ENCODE measurements at regions not wholly inside any gene's neighbourhood (a gene's known extent, or its start where the extent isn't known, plus 50 kb on each side); places are given as distances from the start of the nearest gene placed in this dataset.

DNA sequence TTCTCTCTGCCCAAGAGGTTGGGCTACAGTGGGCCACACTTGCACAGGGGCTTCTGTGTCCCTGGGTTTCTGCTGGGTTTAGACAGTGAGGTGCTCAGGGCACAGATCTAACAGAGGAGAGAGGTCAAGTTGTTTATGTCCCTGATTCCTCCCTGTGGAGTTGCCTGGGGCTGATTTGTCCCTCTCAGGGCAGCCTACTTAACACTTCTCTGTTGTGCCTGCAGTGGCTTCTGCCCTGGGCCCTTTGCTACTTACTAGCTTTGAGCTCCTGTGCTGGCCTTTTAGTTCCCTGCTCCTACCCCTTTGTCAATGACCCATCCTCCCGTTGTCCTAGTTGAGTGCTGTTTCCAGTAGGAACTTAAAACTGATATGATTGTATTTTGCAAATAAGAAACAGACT lies 114.0 kb upstream of the RGMA start:
- POLR2A ChIA-PET, result no interaction called here
- Histone ChIP-seq H4K20me1 (ENCODE audit: insufficient read depth) (no peaks in the 10 kb centered on the region), H3K27ac (ENCODE audit: low read depth in 2 of 2, low read length in 1 of 2) (no peak overlapping the region), H3K9ac (no peak overlapping the region), H3K4me2 (no peak overlapping the region), H3K4me1 (ENCODE audit: control insufficient read depth in 1 of 2, insufficient read depth in 2 of 2, low read depth in 1 of 2, low read length in 1 of 2) (no peaks in the 10 kb centered on the region; a peak in 1 of 4 replicates), H2AFZ (ENCODE audit: low read depth) (no peak overlapping the region), H3K9me3 (no peaks in the 10 kb centered on the region), H3F3A (replicated peaks; ENCODE audit: insufficient read depth) (no peaks in the 10 kb centered on the region), H3K4me3 (ENCODE audit: low read depth in 2 of 2, low read length in 1 of 2) (no peak overlapping the region), H3K9me2 (no peaks in the 10 kb centered on the region), H3K79me2 (ENCODE audit: insufficient read depth) (no peaks in the 10 kb centered on the region), H3K27me3 (ENCODE audit: insufficient read depth) (no peaks in the 10 kb centered on the region), H3K36me3 (replicated peaks in 1 of 2; ENCODE audit: control insufficient read depth in 1 of 2, insufficient read depth in 2 of 2, low read length in 1 of 2) (no peaks in the 10 kb centered on the region)
- DNase-seq, result no peak
- no peak for TF ChIP-seq TEAD4 (IDR thresholded peaks at IDR 0.05; ENCODE audit: borderline replicate concordance, insufficient read depth)
- TF ChIP-seq MXI1 (IDR thresholded peaks at IDR 0.05; ENCODE audit: low read depth, low read length), result no peak
- no peak for TF ChIP-seq MEF2A (IDR thresholded peaks at IDR 0.05; ENCODE audit: borderline replicate concordance, low read depth)
- TF ChIP-seq TAF1 (IDR thresholded peaks at IDR 0.05; ENCODE audit: borderline replicate concordance, low read depth, low read length), result no peak
- no peak for TF ChIP-seq YY1 (IDR thresholded peaks at IDR 0.05; ENCODE audit: low read depth)
- TF ChIP-seq, protein P1, sequence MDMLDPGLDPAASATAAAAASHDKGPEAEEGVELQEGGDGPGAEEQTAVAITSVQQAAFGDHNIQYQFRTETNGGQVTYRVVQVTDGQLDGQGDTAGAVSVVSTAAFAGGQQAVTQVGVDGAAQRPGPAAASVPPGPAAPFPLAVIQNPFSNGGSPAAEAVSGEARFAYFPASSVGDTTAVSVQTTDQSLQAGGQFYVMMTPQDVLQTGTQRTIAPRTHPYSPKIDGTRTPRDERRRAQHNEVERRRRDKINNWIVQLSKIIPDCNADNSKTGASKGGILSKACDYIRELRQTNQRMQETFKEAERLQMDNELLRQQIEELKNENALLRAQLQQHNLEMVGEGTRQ (IDR thresholded peaks at IDR 0.05; ENCODE audit: borderline replicate concordance, low read depth, low read length), result no peak
- 22% methylated on average over 1 of the region's 1 CpG for WGBS (ENCODE audit: low lambda C conversion rate)
- CTCF ChIA-PET, result no interaction called here

DNA sequence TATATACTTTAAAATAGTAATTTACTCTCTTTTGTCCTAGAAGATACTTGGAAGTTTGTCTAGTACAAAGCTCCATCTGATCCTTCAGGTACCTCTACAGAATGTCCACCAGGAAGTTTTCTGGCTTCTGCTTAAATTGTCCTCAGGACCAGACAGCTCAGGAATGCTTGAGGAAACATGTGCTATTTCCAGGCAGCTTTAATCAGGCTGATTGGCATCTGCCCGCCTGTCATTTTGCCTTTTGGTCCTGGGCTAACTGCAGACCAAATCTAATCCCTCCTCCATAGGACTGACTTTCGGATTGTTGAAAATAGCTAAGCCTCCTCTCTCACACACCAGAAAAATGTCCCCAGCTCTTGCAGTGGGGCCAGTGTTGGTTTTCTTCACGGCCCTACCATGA lies 113.4 kb upstream of the RGMA start:
- ChIA-PET POLR2A (no interaction called here), CTCF (no interaction called here)
- H3K4me3 ChIP-seq (ENCODE audit: low read depth in 2 of 2, low read length in 1 of 2), result no peak overlapping the region
- H3K4me2 ChIP-seq, result no peak overlapping the region
- no peak for DNase-seq
- no peaks in the 10 kb centered on the region for H3K36me3 ChIP-seq (replicated peaks in 1 of 2; ENCODE audit: control insufficient read depth in 1 of 2, insufficient read depth in 2 of 2, low read length in 1 of 2)
- no peaks in the 10 kb centered on the region for H3F3A ChIP-seq (replicated peaks; ENCODE audit: insufficient read depth)
- no peak overlapping the region for H3K9ac ChIP-seq
- no peaks in the 10 kb centered on the region for H3K79me2 ChIP-seq (ENCODE audit: insufficient read depth)
- no peaks in the 10 kb centered on the region for H3K27me3 ChIP-seq (ENCODE audit: insufficient read depth)
- no peaks in the 10 kb centered on the region for H3K9me2 ChIP-seq
- WGBS (ENCODE audit: low lambda C conversion rate), result 24% methylated on average over 3 of the region's 3 CpGs
- no peaks in the 10 kb centered on the region; a peak in 1 of 4 replicates for H3K4me1 ChIP-seq (ENCODE audit: control insufficient read depth in 1 of 2, insufficient read depth in 2 of 2, low read depth in 1 of 2, low read length in 1 of 2)
- no peak overlapping the region for H3K27ac ChIP-seq (ENCODE audit: low read depth in 2 of 2, low read length in 1 of 2)
- no peaks in the 10 kb centered on the region for H4K20me1 ChIP-seq (ENCODE audit: insufficient read depth)
- H2AFZ ChIP-seq (ENCODE audit: low read depth), result no peak overlapping the region
- H3K9me3 ChIP-seq, result 0 out of 2 replicates have a peak, but pooled peaks cover 6% of the 10 kb centered on the region
- TF ChIP-seq, protein P2, sequence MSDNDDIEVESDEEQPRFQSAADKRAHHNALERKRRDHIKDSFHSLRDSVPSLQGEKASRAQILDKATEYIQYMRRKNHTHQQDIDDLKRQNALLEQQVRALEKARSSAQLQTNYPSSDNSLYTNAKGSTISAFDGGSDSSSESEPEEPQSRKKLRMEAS (IDR thresholded peaks at IDR 0.05; ENCODE audit: low read depth), result no peak
- TF ChIP-seq, protein P1 (IDR thresholded peaks at IDR 0.05; ENCODE audit: borderline replicate concordance, low read depth, low read length), result no peak
- TF ChIP-seq YY1 (IDR thresholded peaks at IDR 0.05; ENCODE audit: low read depth), result no peak
- TF ChIP-seq, protein P3, sequence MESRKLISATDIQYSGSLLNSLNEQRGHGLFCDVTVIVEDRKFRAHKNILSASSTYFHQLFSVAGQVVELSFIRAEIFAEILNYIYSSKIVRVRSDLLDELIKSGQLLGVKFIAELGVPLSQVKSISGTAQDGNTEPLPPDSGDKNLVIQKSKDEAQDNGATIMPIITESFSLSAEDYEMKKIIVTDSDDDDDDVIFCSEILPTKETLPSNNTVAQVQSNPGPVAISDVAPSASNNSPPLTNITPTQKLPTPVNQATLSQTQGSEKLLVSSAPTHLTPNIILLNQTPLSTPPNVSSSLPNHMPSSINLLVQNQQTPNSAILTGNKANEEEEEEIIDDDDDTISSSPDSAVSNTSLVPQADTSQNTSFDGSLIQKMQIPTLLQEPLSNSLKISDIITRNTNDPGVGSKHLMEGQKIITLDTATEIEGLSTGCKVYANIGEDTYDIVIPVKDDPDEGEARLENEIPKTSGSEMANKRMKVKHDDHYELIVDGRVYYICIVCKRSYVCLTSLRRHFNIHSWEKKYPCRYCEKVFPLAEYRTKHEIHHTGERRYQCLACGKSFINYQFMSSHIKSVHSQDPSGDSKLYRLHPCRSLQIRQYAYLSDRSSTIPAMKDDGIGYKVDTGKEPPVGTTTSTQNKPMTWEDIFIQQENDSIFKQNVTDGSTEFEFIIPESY (IDR thresholded peaks at IDR 0.05; ENCODE audit: borderline replicate concordance, low read depth), result no peak
- TF ChIP-seq, protein P4, sequence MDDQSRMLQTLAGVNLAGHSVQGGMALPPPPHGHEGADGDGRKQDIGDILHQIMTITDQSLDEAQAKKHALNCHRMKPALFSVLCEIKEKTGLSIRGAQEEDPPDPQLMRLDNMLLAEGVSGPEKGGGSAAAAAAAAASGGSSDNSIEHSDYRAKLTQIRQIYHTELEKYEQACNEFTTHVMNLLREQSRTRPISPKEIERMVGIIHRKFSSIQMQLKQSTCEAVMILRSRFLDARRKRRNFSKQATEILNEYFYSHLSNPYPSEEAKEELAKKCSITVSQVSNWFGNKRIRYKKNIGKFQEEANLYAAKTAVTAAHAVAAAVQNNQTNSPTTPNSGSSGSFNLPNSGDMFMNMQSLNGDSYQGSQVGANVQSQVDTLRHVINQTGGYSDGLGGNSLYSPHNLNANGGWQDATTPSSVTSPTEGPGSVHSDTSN (IDR thresholded peaks at IDR 0.05), result no peak
- TF ChIP-seq EZH2phosphoT487 (IDR thresholded peaks at IDR 0.05; ENCODE audit: borderline replicate concordance, low read depth), result no peak
- TF ChIP-seq FOSL2 (IDR thresholded peaks at IDR 0.05; ENCODE audit: borderline replicate concordance, low read depth), result no peak
- TF ChIP-seq, protein P5, sequence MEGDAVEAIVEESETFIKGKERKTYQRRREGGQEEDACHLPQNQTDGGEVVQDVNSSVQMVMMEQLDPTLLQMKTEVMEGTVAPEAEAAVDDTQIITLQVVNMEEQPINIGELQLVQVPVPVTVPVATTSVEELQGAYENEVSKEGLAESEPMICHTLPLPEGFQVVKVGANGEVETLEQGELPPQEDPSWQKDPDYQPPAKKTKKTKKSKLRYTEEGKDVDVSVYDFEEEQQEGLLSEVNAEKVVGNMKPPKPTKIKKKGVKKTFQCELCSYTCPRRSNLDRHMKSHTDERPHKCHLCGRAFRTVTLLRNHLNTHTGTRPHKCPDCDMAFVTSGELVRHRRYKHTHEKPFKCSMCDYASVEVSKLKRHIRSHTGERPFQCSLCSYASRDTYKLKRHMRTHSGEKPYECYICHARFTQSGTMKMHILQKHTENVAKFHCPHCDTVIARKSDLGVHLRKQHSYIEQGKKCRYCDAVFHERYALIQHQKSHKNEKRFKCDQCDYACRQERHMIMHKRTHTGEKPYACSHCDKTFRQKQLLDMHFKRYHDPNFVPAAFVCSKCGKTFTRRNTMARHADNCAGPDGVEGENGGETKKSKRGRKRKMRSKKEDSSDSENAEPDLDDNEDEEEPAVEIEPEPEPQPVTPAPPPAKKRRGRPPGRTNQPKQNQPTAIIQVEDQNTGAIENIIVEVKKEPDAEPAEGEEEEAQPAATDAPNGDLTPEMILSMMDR (IDR thresholded peaks at IDR 0.05), result no peak
- no peak for TF ChIP-seq TEAD4 (IDR thresholded peaks at IDR 0.05; ENCODE audit: borderline replicate concordance, insufficient read depth)
- no peak for TF ChIP-seq SIN3A (IDR thresholded peaks at IDR 0.05; ENCODE audit: borderline replicate concordance, low read depth, low read length)
- TF ChIP-seq, protein P6, sequence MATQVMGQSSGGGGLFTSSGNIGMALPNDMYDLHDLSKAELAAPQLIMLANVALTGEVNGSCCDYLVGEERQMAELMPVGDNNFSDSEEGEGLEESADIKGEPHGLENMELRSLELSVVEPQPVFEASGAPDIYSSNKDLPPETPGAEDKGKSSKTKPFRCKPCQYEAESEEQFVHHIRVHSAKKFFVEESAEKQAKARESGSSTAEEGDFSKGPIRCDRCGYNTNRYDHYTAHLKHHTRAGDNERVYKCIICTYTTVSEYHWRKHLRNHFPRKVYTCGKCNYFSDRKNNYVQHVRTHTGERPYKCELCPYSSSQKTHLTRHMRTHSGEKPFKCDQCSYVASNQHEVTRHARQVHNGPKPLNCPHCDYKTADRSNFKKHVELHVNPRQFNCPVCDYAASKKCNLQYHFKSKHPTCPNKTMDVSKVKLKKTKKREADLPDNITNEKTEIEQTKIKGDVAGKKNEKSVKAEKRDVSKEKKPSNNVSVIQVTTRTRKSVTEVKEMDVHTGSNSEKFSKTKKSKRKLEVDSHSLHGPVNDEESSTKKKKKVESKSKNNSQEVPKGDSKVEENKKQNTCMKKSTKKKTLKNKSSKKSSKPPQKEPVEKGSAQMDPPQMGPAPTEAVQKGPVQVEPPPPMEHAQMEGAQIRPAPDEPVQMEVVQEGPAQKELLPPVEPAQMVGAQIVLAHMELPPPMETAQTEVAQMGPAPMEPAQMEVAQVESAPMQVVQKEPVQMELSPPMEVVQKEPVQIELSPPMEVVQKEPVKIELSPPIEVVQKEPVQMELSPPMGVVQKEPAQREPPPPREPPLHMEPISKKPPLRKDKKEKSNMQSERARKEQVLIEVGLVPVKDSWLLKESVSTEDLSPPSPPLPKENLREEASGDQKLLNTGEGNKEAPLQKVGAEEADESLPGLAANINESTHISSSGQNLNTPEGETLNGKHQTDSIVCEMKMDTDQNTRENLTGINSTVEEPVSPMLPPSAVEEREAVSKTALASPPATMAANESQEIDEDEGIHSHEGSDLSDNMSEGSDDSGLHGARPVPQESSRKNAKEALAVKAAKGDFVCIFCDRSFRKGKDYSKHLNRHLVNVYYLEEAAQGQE (IDR thresholded peaks at IDR 0.05; ENCODE audit: low read depth, low read length), result no peak
- no peak for TF ChIP-seq RCOR1 (IDR thresholded peaks at IDR 0.05; ENCODE audit: low read length)

Data from SK-N-SH (cell line).